DMS53 treated with DMSO at 0.1 percent for 48 hours (cell line): ENCODE measurements at regions not wholly inside any gene's neighbourhood (a gene's known extent, or its start where the extent isn't known, plus 50 kb on each side); places are given as distances from the start of the nearest gene placed in this dataset.
"Not testable (repeated sequence)": the region's sequence is repeated elsewhere in the genome, so short reads cannot be mapped to it uniquely, and the experiment has no call there.

Source experiments
- DNase-seq: peaks from one replicate; lab custom pipeline; 2025; ENCODE audit not compliant: unreplicated experiment; lab: John Stamatoyannopoulos, UW

DNA sequence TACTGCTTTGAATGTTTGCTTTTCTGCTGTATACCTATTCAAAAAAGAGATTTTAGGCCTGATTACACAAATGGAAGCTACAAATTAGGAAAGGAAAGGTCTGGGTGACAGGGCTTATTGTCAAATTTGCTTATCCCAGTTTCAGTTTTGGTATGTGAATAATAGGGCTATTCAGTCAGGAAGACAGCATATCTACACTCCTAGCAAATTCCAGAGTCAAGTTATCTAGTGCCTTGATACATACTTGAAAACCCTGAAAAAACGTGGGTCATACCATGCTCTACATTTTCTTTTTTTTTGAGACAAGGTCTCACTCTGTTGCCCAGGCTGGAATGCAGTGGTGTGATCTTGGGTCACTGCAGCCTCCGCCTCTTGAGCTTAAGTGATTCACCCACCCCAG is 59.2 kb upstream of the CCDC180 start:
- not testable (repeated sequence) for DNase-seq

DNA sequence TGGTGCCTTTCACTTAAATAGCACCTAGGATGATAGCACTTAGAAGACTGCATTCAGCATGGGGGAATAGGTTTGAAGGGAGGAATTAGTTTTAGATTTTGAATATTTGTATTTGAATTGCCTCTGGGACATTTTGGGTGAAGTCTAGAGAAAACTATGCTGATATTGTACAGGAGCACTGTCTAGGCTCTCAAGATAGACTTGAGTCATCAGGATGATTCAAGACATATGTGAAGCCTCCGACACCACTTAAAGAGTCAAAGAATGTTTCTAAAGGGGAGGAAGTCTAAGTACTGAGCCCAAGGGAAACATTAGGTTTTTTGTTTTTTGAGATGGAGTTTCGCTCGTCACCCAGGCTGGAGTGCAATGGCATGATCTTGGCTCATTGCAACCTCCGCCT is 63.9 kb upstream of the CCDC180 start:
- no peak for DNase-seq

DNA sequence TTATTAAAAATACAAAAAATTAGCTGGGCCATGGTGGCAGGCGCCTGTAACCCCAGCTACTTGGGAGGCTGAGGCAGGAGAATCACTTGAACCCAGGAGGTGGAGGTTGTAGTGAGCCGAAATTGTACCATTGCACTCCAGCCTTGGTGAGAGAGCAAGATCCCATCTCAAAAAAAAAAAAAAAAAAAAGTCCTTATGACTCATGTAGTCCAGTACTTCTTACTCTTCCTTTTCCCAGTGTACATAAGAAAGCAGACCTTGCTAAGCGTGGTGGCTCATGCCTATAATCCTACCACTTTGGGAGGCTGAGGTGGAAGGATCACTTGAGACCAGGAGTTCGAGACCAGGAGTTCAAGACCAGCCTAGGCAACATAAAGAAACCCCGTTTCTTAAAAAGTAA is 66.0 kb upstream of the CCDC180 start:
- DNase-seq, result not testable (repeated sequence)

DNA sequence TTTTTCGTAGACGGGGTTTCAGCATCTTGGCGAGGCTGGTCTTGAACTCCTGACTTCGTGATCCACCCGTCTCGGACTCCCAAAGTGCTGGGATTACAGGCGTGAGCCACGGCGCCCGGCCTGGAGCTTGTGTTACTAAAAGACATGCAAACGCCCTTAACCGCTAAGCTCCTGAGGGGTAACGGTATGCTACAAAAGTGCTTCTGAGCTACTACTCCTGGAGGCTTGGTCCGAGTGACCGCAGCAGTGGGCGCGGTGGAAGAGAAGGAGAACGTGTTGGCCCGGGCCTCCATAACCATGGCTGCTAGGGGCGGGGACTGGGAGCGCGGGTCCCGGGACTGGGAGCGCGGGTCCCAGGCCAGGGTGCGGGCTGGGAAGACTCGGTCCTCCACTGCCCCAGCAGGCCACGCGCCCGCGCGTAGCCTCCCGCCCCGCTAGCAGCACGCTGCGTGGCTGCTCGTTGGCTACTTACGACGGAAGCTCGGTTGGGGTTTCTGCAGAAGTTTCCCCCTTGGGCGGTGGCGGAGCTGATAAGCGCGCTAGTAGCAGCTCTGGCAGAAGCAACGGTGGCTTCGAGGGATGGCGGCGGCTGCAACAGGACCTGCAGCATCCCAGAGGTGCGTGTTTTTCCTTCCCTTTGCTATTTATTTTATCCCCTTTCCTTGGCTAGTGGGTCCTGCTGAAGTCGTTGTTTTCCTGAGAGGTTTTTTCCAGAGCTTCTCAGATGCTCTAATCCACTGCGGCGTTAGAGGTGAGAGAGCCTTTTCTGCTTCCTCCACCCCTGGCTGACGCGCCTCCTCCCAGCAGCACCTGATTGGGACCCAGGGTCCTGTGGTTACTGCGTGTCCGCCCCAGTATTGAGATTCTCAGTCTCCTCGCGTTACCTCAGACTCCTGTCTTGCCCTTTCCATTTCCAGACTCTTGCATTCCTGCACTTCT is 69.2 kb upstream of the CCDC180 start:
- DNase-seq, result peak; percentile 77

DNA sequence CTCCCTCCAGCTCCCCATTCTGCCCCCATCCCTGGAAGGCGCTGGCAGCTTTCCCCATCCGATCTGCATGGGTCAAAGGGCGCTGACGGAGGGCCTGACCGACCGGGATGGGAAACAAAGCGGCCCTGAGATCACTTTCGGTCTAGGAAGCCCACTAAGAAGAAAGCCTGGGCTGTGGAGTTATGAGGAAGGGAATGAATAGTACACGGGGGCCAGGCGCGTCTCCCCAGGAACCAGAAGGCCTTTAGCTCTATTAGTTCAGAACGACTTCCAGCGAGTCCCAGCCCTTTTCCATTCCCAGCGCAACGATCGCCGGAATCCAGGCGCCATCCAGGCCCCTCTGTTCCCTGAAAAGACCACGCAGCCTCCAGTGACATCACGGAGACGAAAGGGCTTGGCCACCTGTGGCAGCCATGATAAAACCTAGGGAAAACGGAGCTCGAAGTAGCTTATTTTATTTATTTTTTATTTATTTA is 70.1 kb upstream of the CCDC180 start:
- no peak for DNase-seq

DNA sequence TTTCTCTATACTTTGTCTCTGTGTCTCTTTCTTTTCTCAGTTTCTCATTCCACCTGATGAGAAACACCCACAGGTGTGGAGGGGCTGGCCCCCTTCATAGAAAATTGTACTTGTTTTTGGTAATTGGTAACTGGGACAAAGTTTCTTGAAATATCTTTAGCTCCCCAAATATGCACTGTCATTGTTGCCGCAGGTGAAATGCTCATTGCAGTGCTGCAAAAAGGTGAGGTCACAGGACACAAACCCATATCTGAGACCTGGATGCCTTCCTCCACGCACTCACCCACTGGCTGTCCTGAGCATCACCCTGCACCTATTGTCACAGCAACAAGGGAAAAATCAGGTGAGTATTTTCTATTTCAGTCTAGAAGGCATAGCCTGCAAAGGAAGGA is 74.5 kb upstream of the CCDC180 start:
- not testable (repeated sequence) for DNase-seq

DNA sequence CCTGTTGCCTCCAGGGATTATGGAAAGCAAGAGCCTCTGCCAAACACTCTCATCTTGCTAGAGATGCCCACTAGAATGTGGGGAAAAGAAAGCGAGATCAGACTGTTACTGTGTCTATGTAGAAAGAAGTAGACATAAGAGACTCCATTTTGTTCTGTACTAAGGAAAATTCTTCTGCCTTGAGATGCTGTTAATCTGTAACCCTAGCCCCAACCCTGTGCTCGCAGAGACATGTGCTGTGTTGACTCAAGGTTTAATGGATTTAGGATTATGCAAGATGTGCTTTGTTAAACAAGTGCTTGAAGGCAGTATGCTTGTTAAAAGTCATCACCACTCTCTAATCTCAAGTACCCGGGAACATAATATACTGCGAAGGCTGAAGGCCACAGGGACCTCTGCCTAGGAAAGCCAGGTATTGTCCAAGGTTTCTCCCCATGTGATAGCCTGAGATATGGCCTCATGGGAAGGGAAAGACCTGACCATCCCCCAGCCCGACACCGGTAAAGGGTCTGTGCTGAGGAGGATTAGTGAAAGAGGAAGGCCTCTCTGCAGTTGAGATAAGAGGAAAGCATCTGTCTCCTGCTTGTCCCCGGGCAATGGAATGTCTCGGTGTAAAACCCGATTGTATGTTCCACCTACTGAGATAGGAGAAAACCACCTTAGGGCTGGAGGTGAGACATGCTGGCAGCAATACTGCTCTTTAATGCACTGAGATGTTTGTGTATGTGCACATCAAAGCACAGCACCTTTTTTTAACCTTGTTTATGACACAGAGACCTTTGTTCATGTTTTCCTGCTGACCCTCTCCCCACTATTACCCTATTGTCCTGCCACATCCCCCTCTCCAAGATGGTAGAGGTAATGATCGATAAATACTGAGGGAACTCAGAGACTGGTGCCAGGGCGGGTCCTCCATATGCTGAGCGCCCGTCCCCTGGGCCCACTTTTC is 75.1 kb upstream of the CCDC180 start:
- DNase-seq, result not testable (repeated sequence)

DNA sequence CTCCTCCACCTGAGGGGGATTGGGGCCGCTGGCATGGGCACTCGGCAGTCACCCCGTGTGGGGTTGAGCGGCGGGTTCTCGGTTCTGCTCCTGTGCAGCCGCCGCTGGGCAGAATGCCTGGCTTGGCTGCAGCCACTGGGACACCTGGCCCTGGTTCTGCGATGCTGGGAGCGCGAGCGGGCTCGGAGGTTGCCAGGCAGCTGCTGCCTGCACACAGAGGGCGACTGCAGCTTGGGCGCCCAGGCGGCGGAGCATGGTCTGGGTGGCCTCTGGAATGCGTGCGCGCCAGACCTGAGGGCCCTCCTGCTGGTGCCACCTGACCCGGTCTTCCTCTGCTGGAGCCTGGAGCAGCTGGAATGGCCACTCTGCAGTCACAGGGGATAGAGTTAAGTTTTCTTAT is 85.1 kb upstream of the CCDC180 start:
- DNase-seq, result peak; percentile 9

DNA sequence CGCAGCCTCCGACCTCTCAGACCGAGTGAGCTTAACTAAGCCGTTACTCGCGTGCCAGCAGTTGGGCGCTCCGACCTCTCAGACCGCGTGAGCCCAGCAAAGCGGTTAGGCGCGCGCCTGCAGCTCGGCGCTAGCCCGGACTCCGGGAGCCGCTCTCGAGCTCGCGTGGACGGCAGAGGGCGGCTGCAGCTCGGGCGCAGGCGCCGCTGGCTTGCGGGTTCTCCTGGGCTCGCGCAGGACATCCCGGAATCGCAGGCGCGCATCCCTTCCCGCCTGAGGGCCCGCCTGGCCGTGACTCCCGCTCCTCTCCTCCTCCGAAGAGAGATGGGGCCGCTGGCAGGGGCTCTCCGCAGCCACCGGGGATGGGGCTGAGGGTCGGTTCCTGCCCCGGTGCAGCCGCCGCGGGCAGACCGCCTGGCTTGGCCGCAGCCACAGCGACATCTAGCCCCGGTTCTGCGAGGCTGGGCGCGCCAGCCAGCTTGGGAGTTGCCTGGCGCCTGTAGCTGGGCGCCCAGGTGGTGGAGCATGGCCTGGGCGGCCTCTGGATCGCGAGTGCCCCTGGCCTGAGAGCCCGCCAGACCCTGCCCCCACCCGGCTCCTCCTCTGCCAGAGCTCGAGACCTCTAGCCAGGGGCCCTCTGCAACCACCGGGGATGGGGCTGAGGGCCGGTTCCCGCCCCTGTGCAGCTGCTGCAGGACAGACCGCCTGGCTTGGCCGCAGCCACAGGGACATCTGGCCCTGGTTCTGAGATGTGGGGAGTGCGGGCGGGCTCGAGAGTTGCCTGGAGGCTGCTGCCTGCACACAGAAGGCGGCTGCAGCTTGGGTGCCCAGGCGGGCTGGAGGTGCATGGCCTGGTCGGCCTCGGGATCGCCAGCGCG is 85.7 kb upstream of the CCDC180 start:
- peak; percentile 51 for DNase-seq

DNA sequence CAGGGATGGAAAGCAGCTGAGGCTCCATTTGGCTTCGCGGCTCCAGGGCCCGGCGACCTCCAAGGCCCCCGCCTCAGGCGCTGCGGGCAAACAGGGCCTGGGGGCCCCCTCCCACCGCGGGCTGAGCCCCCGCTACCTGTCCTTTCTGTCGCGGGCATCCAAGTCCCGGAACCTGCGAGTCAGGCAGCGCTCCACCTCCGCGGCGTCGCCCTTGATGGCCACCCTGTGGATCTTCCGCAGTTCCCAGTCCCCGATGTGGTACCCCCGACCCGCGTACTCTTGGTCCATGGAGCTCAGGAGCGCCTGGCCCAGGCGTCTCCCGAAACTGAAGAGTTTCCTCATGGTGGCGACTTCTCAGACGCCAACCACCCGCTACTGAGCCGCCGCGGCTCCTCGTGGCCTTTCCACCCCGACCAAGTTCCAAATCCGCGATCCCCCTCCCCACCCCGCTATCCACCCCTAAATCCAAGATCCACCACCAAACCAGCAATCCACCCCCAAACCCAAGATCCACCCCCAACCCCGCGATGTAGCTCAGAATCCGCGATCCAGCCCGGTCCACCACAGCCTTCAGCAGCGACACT is 86.5 kb upstream of the CCDC180 start:
- DNase-seq, result no peak

DNA sequence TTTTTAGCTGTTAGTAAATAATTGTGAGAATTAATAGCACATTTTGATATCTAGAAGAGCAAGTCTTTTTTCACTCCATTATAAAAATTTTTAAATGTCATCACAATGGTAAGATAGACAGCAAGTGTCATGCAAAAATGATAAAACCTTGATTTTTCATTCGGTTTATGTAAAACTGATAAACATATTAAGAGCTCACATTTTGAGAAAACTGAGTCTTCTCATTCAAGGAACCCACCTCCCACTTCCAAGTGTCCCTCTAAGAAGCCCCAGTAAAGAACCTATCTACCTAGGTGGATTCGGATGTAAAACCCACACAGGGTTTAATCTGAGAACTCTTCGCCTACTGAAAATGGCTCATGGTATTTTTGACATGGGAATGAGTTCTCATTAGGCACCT is 87.1 kb upstream of the CCDC180 start:
- not testable (repeated sequence) for DNase-seq

DNA sequence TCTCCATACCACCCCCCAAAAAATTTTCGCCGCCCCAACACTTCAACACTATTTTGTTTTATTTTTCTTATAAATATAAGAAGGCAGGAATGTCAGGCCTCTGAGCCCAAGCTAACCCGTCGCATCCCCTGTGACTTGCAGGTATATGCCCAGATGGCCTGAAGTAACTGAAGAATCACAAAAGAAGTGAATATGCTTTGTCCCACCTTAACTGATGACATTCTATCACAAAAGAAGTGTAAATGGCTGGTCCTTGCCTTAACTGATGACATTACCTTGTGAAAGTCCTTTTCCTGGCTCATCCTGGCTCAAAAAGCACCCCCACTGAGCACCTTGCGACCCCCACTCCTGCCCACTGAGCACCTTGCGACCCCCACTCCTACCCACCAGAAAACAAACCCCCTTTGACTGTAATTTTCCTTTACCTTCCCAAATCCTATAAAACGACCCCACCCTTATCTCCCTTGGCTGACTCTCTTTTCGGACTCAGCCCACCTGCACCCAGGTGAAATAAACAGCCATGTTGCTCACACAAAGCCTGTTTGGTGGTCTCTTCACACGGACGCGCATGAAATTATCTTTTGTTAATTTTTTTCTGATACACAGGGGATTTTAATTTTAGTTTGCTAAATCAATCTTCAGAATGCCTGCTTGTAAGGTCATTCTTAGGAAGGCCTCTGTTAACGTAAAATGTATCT is 87.9 kb upstream of the CCDC180 start:
- not testable (repeated sequence) for DNase-seq

DNA sequence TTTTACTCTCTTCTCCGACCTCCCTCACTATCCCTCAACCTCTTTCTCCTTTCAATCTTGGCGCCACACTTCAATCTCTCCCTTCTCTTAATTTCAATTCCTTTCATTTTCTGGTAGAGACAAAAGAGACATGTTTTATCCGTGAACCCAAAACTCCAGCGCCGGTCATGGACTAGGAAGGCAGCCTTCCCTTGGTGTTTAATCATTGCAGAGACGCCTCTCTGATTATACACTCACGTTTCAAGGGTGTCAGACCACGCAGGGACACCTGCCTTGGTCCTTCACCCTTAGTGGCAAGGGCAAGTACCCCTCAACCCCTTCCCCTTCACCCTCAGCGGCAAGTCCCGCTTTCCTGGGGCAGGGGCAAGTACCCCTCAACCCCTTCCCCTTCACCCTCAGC is 92.3 kb upstream of the CCDC180 start:
- not testable (repeated sequence) for DNase-seq

DNA sequence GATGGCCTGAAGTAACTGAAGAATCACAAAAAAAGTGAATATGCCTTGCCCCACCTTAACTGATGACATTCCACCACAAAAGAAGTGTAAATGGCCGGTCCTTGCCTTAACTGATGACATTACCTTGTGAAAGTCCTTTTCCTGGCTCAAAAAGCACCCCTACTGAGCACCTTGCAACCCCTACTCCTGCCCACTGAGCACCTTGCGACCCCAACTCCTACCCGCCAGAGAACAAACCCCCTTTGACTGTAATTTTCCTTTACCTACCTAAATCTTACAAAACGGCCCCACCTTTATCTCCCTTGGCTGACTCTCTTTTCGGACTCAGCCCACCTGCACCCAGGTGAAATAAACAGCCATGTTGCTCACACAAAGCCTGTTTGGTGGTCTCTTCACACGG is 92.9 kb upstream of the CCDC180 start:
- DNase-seq, result not testable (repeated sequence)

DNA sequence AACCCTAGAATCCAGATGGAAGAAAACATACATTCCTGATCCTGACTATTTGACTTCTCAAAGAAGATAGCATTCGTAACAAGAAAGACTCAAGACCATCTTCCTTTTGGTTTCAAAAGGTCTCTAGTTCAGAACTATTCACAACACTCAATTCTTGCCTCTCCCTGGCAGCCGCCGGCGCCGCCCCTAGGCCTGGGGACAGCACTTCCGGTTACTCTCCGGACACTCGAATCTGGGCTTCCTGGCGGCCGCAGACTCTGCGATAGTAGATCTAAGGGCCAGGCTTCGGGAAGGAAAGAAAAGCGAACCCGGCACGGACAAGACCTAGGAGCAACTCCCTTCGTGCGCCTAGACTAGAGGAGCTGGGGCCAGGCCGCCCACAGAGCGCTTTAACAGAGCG is 107.8 kb upstream of the CCDC180 start:
- not testable (repeated sequence) for DNase-seq

DNA sequence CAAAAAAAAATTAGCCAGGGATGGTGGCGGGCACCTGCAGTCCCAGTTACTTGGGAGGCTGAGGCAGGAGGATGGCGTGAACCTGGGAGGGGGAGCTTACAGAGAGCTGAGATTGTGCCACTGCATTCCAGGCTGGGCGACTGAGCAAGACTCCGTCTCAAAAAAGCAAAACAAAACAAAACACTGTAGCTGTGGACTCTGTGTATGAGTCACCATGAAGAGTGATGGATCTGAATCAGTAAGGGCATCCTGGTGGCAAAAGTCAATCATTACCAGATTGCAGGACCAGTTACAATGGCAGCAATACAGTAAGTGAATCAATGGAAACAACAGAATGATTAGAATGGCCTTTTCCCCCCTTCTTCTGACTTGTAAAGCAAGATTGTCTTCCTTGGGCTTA is 113.7 kb upstream of the CCDC180 start:
- DNase-seq, result peak; percentile 11

DNA sequence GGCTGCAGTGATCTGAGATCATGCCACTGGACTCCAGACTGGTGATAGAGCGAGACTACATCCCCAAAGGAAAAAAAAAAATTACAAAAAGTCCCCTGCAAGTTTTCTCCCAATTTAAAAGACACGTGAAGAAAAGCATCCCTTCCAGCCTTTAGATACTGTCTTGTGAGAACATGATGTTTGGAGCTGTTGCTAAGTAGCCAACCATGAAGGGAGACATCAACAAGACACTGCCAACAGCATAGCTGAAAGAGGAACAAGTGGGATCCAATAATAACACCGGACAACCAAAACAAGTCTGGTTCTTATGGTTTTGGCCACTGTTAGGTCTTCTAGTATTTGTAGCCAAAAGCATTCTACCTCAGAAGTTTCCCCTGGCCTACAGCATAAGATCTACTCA is 118.9 kb upstream of the CCDC180 start:
- DNase-seq, result no peak

DNA sequence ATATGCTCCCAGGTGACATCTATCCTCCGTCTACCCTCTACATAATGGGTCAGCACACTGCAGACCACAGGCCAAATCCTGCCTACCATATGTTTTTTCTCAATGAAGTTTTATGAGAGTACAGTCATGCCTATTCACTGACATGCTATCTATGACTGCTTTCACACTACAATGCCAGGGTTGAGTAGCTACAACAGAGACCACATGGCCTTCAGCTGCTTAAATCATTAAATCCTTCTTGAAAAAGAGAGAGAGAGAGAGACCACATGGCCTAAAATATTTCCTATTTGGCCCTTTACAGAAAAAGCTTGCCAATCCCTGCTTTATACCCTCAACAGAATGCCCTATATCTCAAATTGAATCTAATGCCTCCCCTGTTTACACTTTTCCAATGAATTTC is 119.8 kb upstream of the CCDC180 start:
- DNase-seq, result not testable (repeated sequence)

DNA sequence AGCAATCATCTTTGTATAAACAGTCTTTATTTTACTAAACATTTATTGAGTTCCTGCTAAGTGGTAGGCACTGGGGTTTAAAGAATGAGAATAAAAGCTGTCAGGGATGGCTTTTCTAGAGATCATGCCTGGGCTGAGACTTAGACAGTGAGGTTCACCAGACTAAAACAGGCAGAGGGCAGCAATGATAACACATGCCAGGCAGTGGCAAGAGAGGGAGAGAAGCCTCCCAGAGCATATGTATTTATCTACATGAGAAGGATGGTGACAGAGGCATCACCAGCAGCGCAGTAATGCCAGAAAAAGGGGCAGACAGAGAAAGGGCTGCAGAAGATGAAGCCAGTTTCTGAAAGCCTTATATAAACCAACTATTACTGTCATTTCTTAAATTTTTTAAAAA is 121.0 kb upstream of the CCDC180 start:
- DNase-seq, result no peak

DNA sequence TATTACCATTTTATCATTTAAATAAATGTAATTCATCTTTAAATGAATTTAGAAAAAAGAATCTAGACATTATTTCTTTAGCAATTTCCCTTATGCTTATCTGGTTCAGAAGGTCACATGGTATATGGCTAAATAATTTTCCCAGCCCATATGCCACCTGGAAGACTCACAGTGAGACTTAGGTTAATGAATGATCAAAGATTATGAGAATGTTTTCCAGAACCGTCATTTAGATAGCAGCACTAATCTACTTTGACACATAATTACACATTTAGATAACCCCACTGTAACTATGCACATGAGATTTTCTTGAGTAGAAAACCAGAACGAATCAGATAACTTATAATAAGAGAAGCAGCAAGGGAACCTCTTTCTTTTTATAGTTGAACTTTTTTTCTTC is 124.9 kb upstream of the CCDC180 start:
- DNase-seq, result not testable (repeated sequence)
